ENCODE measurements at regions not wholly inside any gene's neighbourhood (a gene's known extent, or its start where the extent isn't known, plus 50 kb on each side); places are given as distances from the start of the nearest gene placed in this dataset.

DNA sequence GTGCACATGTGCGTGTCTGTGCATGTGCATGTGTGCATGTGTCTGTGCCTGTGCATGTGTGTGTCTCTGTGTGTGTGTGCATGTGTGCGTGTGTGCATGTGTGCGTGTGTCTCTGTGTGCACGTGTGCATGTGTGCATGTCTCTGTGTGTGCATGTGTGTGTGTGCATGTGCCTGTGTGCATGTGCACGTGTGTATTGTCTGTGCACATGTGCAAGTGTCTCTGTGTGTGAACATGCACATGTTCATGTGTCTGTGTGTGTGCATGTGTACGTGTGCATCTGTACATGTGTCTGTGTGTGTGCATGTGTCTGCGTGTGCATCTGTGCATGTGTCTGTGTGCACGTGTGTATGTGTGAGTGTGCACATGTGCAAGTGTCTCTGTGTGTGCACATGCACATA is 277.3 kb downstream of the GALR1 start:
- no peaks in the 10 kb centered on the region for H3K79me2 ChIP-seq (ENCODE audit: insufficient read depth, low read length)
- BruUV-seq (replicated peaks), result no TSS peak
- no peak overlapping the region for H2AFZ ChIP-seq (ENCODE audit: low read length)
- intact Hi-C loops (cut with micrococcal nuclease; ENCODE audit: unreplicated experiment), result no loop called here
- no peak overlapping the region for H3K27ac ChIP-seq (ENCODE audit: extremely low read length, insufficient read depth, low read length)
- H4K20me1 ChIP-seq (ENCODE audit: insufficient read depth, low read length), result no peaks in the 10 kb centered on the region
- POLR2A ChIA-PET, result no interaction called here
- FAIRE-seq (no peak), ATAC-seq (no peak), DNase-seq (ENCODE audit: low spot score) (no peak)
- H3K4me3 ChIP-seq (replicated peaks in 1 of 3; ENCODE audit: insufficient read depth in 1 of 3, low read depth in 2 of 3, low read length in 3 of 3), result no peak overlapping the region
- no peak overlapping the region for H3K4me2 ChIP-seq (ENCODE audit: low read depth, low read length)
- no peak for TF ChIP-seq RFX1 (IDR thresholded peaks at IDR 0.05)
- TF ChIP-seq, protein P1, sequence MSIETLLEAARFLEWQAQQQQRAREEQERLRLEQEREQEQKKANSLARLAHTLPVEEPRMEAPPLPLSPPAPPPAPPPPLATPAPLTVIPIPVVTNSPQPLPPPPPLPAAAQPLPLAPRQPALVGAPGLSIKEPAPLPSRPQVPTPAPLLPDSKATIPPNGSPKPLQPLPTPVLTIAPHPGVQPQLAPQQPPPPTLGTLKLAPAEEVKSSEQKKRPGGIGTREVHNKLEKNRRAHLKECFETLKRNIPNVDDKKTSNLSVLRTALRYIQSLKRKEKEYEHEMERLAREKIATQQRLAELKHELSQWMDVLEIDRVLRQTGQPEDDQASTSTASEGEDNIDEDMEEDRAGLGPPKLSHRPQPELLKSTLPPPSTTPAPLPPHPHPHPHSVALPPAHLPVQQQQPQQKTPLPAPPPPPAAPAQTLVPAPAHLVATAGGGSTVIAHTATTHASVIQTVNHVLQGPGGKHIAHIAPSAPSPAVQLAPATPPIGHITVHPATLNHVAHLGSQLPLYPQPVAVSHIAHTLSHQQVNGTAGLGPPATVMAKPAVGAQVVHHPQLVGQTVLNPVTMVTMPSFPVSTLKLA (IDR thresholded peaks at IDR 0.05), result peak; percentile 100
- in situ Hi-C loops (cut with HindIII; ENCODE audit: extremely low pct_ligation_motif_present, low pct_unique_long_range_greater_than_20kb), result no loop called here
- CTCF ChIA-PET (ENCODE audit: low intra/inter-chr PET ratio, low total read pairs), result no interaction called here
- no peaks in the 10 kb centered on the region for H3K36me3 ChIP-seq (replicated peaks in 1 of 2; ENCODE audit: control insufficient read depth in 1 of 2, insufficient read depth in 2 of 2, low read length in 2 of 2)
- WGBS (ENCODE audit: low lambda C conversion rate), result 10% methylated on average over 4 of the region's 8 CpGs
- no peaks in the 10 kb centered on the region for H3K9me3 ChIP-seq (ENCODE audit: low read length)
- H3K4me1 ChIP-seq (ENCODE audit: insufficient read depth, low read length), result no peaks in the 10 kb centered on the region
- no peaks in the 10 kb centered on the region for H3K27me3 ChIP-seq (ENCODE audit: control insufficient read depth in 1 of 2, insufficient read depth in 2 of 2, low read length in 2 of 2)
- H3K9ac ChIP-seq (ENCODE audit: insufficient read depth, low read depth, low read length), result no peak overlapping the region

DNA sequence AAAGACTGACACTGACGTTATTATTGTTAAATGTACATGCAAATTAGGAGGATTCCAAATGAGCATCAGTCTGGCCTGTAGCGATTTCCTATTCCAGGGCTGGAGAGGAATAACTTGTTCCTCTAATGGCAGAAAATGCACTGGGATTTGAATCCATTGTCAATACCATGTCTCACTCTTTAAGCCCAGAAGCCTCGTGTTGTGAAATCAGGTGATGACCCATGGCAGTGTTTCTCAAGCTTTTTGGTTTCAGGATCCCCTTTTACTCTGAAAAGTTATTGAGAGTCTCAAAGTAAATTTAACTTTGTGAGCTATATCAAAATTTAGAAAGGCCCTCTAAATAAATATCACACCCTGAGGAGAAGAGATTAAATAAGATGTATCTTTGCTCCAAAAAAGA is 279.2 kb downstream of the GALR1 start:
- H3K4me2 ChIP-seq (ENCODE audit: low read depth, low read length), result no peak overlapping the region
- ATAC-seq, result no peak

More for the DNA sequence above, 279.2 kb downstream of the GALR1 start:
- WGBS (ENCODE audit: low lambda C conversion rate), result 0% methylated on average over 3 of the region's 3 CpGs
- DNase-seq (ENCODE audit: low spot score), result no peak
- no peak overlapping the region for H3K4me3 ChIP-seq (replicated peaks in 1 of 3; ENCODE audit: insufficient read depth in 1 of 3, low read depth in 2 of 3, low read length in 3 of 3)
- H3K27me3 ChIP-seq (ENCODE audit: control insufficient read depth in 1 of 2, insufficient read depth in 2 of 2, low read length in 2 of 2), result no peaks in the 10 kb centered on the region
- intact Hi-C loops (cut with micrococcal nuclease; ENCODE audit: unreplicated experiment) (no loop called here), in situ Hi-C loops (cut with HindIII; ENCODE audit: extremely low pct_ligation_motif_present, low pct_unique_long_range_greater_than_20kb) (no loop called here)
- POLR2A ChIA-PET, result no interaction called here
- FAIRE-seq, result no peak
- H4K20me1 ChIP-seq (ENCODE audit: insufficient read depth, low read length), result no peaks in the 10 kb centered on the region
- H2AFZ ChIP-seq (ENCODE audit: low read length), result no peak overlapping the region
- H3K27ac ChIP-seq (ENCODE audit: extremely low read length, insufficient read depth, low read length), result no peak overlapping the region
- H3K79me2 ChIP-seq (ENCODE audit: insufficient read depth, low read length), result no peaks in the 10 kb centered on the region
- no peaks in the 10 kb centered on the region for H3K9me3 ChIP-seq (ENCODE audit: low read length)
- no peaks in the 10 kb centered on the region for H3K4me1 ChIP-seq (ENCODE audit: insufficient read depth, low read length)
- H3K36me3 ChIP-seq (replicated peaks in 1 of 2; ENCODE audit: control insufficient read depth in 1 of 2, insufficient read depth in 2 of 2, low read length in 2 of 2), result no peaks in the 10 kb centered on the region
- TF ChIP-seq ZSCAN12 (CRISPR knock-in tag; IDR thresholded peaks at IDR 0.05), result no peak
- no peak for TF ChIP-seq ZBTB20 (CRISPR knock-in tag; IDR thresholded peaks at IDR 0.05; ENCODE audit: borderline replicate concordance, low read depth)
- no peak for TF ChIP-seq TSC22D2 (CRISPR knock-in tag; IDR thresholded peaks at IDR 0.05; ENCODE audit: borderline replicate concordance)
- no peak for TF ChIP-seq MTF2 (CRISPR knock-in tag; IDR thresholded peaks at IDR 0.05; ENCODE audit: borderline replicate concordance)
- TF ChIP-seq, protein P2, sequence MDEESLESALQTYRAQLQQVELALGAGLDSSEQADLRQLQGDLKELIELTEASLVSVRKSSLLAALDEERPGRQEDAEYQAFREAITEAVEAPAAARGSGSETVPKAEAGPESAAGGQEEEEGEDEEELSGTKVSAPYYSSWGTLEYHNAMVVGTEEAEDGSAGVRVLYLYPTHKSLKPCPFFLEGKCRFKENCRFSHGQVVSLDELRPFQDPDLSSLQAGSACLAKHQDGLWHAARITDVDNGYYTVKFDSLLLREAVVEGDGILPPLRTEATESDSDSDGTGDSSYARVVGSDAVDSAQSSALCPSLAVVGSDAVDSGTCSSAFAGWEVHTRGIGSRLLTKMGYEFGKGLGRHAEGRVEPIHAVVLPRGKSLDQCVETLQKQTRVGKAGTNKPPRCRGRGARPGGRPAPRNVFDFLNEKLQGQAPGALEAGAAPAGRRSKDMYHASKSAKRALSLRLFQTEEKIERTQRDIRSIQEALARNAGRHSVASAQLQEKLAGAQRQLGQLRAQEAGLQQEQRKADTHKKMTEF (CRISPR knock-in tag; IDR thresholded peaks at IDR 0.05), result no peak
- TF ChIP-seq TOPORS (CRISPR knock-in tag; IDR thresholded peaks at IDR 0.05), result no peak
- TF ChIP-seq ZNF501 (CRISPR knock-in tag; IDR thresholded peaks at IDR 0.05), result no peak
- TF ChIP-seq EHMT2 (IDR thresholded peaks at IDR 0.05; ENCODE audit: borderline replicate concordance, low read depth, low read length), result no peak
- TF ChIP-seq ASH2L (IDR thresholded peaks at IDR 0.05; ENCODE audit: insufficient read length, low read depth, low read length), result no peak
- TF ChIP-seq, protein P3, sequence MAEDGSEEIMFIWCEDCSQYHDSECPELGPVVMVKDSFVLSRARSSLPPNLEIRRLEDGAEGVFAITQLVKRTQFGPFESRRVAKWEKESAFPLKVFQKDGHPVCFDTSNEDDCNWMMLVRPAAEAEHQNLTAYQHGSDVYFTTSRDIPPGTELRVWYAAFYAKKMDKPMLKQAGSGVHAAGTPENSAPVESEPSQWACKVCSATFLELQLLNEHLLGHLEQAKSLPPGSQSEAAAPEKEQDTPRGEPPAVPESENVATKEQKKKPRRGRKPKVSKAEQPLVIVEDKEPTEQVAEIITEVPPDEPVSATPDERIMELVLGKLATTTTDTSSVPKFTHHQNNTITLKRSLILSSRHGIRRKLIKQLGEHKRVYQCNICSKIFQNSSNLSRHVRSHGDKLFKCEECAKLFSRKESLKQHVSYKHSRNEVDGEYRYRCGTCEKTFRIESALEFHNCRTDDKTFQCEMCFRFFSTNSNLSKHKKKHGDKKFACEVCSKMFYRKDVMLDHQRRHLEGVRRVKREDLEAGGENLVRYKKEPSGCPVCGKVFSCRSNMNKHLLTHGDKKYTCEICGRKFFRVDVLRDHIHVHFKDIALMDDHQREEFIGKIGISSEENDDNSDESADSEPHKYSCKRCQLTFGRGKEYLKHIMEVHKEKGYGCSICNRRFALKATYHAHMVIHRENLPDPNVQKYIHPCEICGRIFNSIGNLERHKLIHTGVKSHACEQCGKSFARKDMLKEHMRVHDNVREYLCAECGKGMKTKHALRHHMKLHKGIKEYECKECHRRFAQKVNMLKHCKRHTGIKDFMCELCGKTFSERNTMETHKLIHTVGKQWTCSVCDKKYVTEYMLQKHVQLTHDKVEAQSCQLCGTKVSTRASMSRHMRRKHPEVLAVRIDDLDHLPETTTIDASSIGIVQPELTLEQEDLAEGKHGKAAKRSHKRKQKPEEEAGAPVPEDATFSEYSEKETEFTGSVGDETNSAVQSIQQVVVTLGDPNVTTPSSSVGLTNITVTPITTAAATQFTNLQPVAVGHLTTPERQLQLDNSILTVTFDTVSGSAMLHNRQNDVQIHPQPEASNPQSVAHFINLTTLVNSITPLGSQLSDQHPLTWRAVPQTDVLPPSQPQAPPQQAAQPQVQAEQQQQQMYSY (CRISPR knock-in tag; IDR thresholded peaks at IDR 0.05), result no peak
- TF ChIP-seq JUN (CRISPR knock-in tag; IDR thresholded peaks at IDR 0.05), result no peak
- no peak overlapping the region for H3K9ac ChIP-seq (ENCODE audit: insufficient read depth, low read depth, low read length)
- no TSS peak for BruUV-seq (replicated peaks)
- CTCF ChIA-PET (ENCODE audit: low intra/inter-chr PET ratio, low total read pairs), result no interaction called here

Data from HepG2 (cell line).